ENCODE measurements at regions not wholly inside any gene's neighbourhood (a gene's known extent, or its start where the extent isn't known, plus 50 kb on each side); places are given as distances from the start of the nearest gene placed in this dataset.

DNA sequence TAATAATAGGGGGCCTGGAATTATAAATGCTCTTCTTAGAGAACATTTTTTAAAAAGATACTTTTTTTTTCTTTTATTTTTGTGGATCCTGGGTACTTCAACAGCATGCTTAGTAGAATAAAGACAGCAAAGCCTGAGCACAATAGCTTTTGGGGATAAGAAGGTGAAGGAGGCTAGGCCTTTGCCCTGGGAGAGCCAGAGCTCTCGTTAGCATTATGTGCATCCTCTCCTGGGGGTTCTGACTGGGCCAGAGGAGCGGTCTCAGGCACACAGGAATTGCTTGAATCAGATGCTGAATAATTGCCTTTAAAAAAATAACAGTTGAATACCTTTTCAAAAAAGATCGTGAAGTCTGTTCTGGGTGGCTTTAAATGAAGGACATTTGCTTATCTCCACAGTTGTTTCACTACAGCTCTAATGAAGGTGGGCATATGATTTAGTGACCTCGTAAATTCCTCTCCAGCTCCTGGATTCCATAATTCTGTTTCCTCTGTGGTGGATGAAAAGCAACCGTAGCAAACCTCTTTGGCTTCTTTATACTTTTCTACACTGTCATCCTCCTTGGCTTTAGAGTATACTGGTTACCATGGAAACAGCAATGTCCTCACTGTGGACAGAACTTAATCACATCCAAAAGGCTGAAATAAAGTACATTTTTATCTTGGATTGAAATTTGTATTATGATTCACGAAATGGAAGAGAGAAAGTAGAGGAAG, 133.8 kb downstream of the MAIP1 start:
- Histone ChIP-seq H3K36me3 (no peaks in the 10 kb centered on the region), H3K9me3 (no peaks in the 10 kb centered on the region), H3K27ac (no peak overlapping the region), H3K4me3 (no peak overlapping the region), H3K27me3 (replicated peaks; ENCODE audit: insufficient read depth) (no peaks in the 10 kb centered on the region), H3K4me1 (replicated peaks) (no peaks in the 10 kb centered on the region)
- no peak for TF ChIP-seq POLR2A (IDR thresholded peaks at IDR 0.05)
- no peak for TF ChIP-seq POLR2AphosphoS5 (IDR thresholded peaks at IDR 0.05)
- TF ChIP-seq, protein P1, sequence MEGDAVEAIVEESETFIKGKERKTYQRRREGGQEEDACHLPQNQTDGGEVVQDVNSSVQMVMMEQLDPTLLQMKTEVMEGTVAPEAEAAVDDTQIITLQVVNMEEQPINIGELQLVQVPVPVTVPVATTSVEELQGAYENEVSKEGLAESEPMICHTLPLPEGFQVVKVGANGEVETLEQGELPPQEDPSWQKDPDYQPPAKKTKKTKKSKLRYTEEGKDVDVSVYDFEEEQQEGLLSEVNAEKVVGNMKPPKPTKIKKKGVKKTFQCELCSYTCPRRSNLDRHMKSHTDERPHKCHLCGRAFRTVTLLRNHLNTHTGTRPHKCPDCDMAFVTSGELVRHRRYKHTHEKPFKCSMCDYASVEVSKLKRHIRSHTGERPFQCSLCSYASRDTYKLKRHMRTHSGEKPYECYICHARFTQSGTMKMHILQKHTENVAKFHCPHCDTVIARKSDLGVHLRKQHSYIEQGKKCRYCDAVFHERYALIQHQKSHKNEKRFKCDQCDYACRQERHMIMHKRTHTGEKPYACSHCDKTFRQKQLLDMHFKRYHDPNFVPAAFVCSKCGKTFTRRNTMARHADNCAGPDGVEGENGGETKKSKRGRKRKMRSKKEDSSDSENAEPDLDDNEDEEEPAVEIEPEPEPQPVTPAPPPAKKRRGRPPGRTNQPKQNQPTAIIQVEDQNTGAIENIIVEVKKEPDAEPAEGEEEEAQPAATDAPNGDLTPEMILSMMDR (IDR thresholded peaks at IDR 0.05): no peak
- DNase-seq (ENCODE audit: low spot score): no peak
- intact Hi-C loops (cut with DNase I): no loop called here
- 64% methylated on average over 6 of the region's 6 CpGs for WGBS

DNA sequence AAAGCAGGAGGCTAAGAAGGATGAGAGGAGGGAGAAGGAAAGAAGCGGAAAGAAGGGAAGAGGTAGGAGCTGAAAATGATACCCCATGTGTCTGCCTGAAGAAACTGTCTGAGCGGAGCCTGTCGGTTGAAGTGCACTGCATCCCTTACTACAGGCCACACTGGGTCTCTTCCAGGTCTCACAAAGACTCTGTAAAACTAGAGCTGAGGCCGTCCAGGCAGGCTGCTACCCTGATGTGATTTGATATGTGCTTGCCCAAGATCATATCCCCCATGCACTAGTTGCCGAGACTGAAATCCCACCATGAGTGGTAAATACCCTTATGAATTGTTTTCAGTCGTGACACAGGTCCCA, 134.4 kb downstream of the MAIP1 start:
- no peak for DNase-seq (ENCODE audit: low spot score)
- Histone ChIP-seq H3K4me1 (replicated peaks) (no peaks in the 10 kb centered on the region), H3K27me3 (replicated peaks; ENCODE audit: insufficient read depth) (no peaks in the 10 kb centered on the region), H3K9me3 (no peaks in the 10 kb centered on the region), H3K27ac (no peak overlapping the region), H3K36me3 (no peaks in the 10 kb centered on the region), H3K4me3 (no peak overlapping the region)
- 64% methylated on average over 6 of the region's 6 CpGs for WGBS
- intact Hi-C loops (cut with DNase I): no loop called here
- TF ChIP-seq POLR2AphosphoS5 (IDR thresholded peaks at IDR 0.05) (no peak), POLR2A (IDR thresholded peaks at IDR 0.05) (no peak)
- TF ChIP-seq, protein P1 (IDR thresholded peaks at IDR 0.05): no peak

DNA sequence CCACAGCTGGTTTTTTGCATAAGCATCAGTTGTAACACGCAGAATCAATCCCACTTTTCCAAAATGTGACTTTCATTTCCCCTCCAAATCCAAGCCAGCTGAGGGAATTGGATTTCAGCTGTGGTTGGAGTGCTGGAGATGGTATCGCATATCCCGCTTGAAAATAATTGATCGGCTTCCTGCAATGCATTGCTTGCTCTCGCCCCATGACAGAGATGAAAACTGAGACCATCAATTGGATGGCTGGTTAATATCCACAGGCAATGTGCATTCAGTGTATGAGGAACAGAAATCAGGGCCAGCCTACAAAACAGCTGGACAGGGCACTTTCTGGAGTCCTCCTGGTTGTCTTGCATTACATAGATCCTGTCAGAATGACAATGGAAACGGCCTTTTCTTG, 135.3 kb downstream of the MAIP1 start:
- no peak overlapping the region for H3K27ac ChIP-seq
- H3K36me3 ChIP-seq: no peaks in the 10 kb centered on the region
- no peak for TF ChIP-seq POLR2A (IDR thresholded peaks at IDR 0.05)
- TF ChIP-seq, protein P1 (IDR thresholded peaks at IDR 0.05): no peak
- no peak for TF ChIP-seq POLR2AphosphoS5 (IDR thresholded peaks at IDR 0.05)
- intact Hi-C loops (cut with DNase I): no loop called here
- 96% methylated on average over 6 of the region's 6 CpGs for WGBS
- no peak overlapping the region for H3K4me3 ChIP-seq
- H3K9me3 ChIP-seq: no peaks in the 10 kb centered on the region
- DNase-seq (ENCODE audit: low spot score): no peak
- no peaks in the 10 kb centered on the region for H3K4me1 ChIP-seq (replicated peaks)
- H3K27me3 ChIP-seq (replicated peaks; ENCODE audit: insufficient read depth): no peaks in the 10 kb centered on the region

DNA sequence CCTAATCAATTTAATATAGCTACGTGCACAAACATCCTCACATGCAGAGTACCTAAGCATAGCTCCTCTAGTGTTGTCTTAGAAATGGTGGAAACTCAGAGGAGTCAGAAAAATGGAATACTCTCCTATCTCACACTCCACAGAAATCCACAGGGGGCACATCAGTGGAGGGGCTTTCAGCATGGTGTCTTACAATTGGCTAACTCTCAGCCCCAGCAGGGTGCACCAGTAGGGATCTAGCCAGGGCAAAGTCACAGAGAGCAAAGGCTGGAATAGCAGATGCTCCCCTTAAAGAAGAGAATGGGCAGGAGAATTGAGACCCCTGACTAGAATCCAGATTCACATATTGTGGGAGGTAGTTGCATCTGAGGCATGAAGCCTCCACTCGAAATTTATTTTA, 135.7 kb downstream of the MAIP1 start:
- no peak for DNase-seq (ENCODE audit: low spot score)
- Histone ChIP-seq H3K27me3 (replicated peaks; ENCODE audit: insufficient read depth) (no peaks in the 10 kb centered on the region), H3K27ac (no peak overlapping the region), H3K36me3 (no peaks in the 10 kb centered on the region), H3K4me1 (replicated peaks) (no peaks in the 10 kb centered on the region), H3K9me3 (no peaks in the 10 kb centered on the region), H3K4me3 (no peak overlapping the region)
- intact Hi-C loops (cut with DNase I): no loop called here
- WGBS: 90% methylated on average over 2 of the region's 2 CpGs
- TF ChIP-seq POLR2AphosphoS5 (IDR thresholded peaks at IDR 0.05): no peak
- TF ChIP-seq, protein P1 (IDR thresholded peaks at IDR 0.05): no peak
- TF ChIP-seq POLR2A (IDR thresholded peaks at IDR 0.05): no peak

DNA sequence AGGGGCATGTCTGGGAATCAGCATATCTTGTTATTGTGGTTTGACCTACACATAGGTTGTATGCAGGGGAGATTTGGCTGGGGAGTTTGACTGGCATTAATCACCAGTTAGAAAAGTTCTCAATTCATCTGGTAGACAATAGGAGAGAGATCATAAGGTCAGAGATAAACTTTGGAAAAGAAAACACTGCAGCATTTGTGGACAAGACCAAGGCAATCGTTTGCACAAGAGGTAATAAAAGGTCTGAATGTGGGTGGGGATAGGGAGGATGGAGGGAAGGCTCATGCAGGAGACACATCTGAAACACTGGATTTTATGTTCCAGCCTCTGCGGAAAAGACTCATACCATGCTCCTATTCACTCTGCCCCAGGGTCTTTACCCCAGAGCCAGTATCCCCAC, 136.9 kb downstream of the MAIP1 start:
- H3K4me1 ChIP-seq (replicated peaks): no peaks in the 10 kb centered on the region
- no peak overlapping the region for H3K4me3 ChIP-seq
- intact Hi-C loops (cut with DNase I): no loop called here
- TF ChIP-seq, protein P1 (IDR thresholded peaks at IDR 0.05): no peak
- TF ChIP-seq POLR2A (IDR thresholded peaks at IDR 0.05): no peak
- no peak for TF ChIP-seq POLR2AphosphoS5 (IDR thresholded peaks at IDR 0.05)
- no peaks in the 10 kb centered on the region for H3K9me3 ChIP-seq
- no peak for DNase-seq (ENCODE audit: low spot score)
- H3K27ac ChIP-seq: no peak overlapping the region
- H3K36me3 ChIP-seq: no peaks in the 10 kb centered on the region
- WGBS: 66% methylated on average over 2 of the region's 2 CpGs
- H3K27me3 ChIP-seq (replicated peaks; ENCODE audit: insufficient read depth): no peaks in the 10 kb centered on the region
